K562 (cell line): ENCODE measurements at regions not wholly inside any gene's neighbourhood (a gene's known extent, or its start where the extent isn't known, plus 50 kb on each side); places are given as distances from the start of the nearest gene placed in this dataset.

Experiments
- ATAC-seq: fragments of 200-7000 bp; cut with Tn5 transposase; 3 replicates; pipeline ENCODE4 v1.9.1; 2020; ENCODE audit warnings: moderate library complexity
- BruUV-seq: library from RNA; stranded (reverse); fragments of 400-500 nt; replicated peaks from 2 replicates; lab custom pipeline; 2021; lab: Mats Ljungman, UMichigan
- CTCF ChIA-PET: fragments of 300-600 bp; formaldehyde crosslinking; extraction: SDS; loops from one replicate; lab custom pipeline; 2021; ENCODE audit warnings: low intra/inter-chr PET ratio; lab: Yijun Ruan, JAX
- POLR2A ChIA-PET: fragments of 300-600, 350-650 bp; sonication (Branson Sonifier 250); formaldehyde crosslinking; extraction: SDS; loops from one replicate; lab custom pipeline; 2021; ENCODE audit warnings: antibody characterized with exemption, inconsistent platforms; lab: Yijun Ruan, JAX
- DNase-seq, 4 experiments: peaks; one replicate each; pipeline versions ENCODE4 v3.0.0 to v3.0.0-alpha.2; 2011 to 2018; ENCODE audit warnings: low spot score in 3 of 4, mixed read lengths in 3 of 4; ENCODE audit errors: extremely low read depth in 1 of 4
- FAIRE-seq: peaks from 2 replicates; lab custom pipeline; 2011; peaks lifted over from hg19 to GRCh38; lab: Jason Lieb, UNC
- H2AFZ ChIP-seq: 2 replicates; pipeline ENCODE4 v1.6.0; 2011; ENCODE audit warnings: low read depth, low read length, control low read depth, inconsistent platforms
- H3K27ac ChIP-seq: fragments of 200-600 bp; 3 replicates; pipeline ENCODE4 v1.8.0; 2011; ENCODE audit warnings: low read depth, mild to moderate bottlenecking, control low read depth, inconsistent platforms, low read length, moderate library complexity, mixed read lengths; ENCODE audit errors: extremely low read depth
- H3K27me3 ChIP-seq, 2 experiments: fragments of 300-600 bp in 1 of 2; 2 replicates in 1 of 2; 3 replicates in 1 of 2; pipeline versions ENCODE4 v1.6.0 to v1.8.0; 2011; ENCODE audit warnings: inconsistent platforms in 2 of 2, low read length in 2 of 2, mild to moderate bottlenecking in 1 of 2, mixed read lengths in 1 of 2, moderate library complexity in 1 of 2; ENCODE audit not compliant: control insufficient read depth in 2 of 2, insufficient read depth in 2 of 2
- H3K36me3 ChIP-seq: fragments of 300-600 bp; 3 replicates; pipeline ENCODE4 v1.8.0; 2011; ENCODE audit warnings: mild to moderate bottlenecking, low read length, inconsistent platforms; ENCODE audit not compliant: control insufficient read depth, insufficient read depth
- H3K4me1 ChIP-seq, 2 experiments: fragments of 200-600 bp in 1 of 2; replicated peaks in 1 of 2; 2 replicates in 1 of 2; 3 replicates in 1 of 2; pipeline versions ENCODE4 v1.5.1 to v1.8.0; 2011; ENCODE audit warnings: inconsistent platforms in 2 of 2, low read length in 2 of 2, mild to moderate bottlenecking in 1 of 2, mixed read lengths in 1 of 2, moderate library complexity in 1 of 2; ENCODE audit not compliant: control insufficient read depth in 2 of 2, insufficient read depth in 2 of 2
- H3K4me2 ChIP-seq: 2 replicates; pipeline ENCODE4 v1.6.1; 2011; ENCODE audit warnings: low read length, control low read depth, inconsistent platforms, mixed read lengths; ENCODE audit not compliant: insufficient read depth
- H3K4me3 ChIP-seq: fragments of 200-600 bp; sonication (generic), shearing (Covaris generic); 2 replicates; pipeline ENCODE4 v1.5.1; 2016; ENCODE audit warnings: control low read depth, inconsistent platforms
- H3K79me2 ChIP-seq: fragments of 200-600 bp; 3 replicates; pipeline ENCODE4 v1.8.0; 2011; ENCODE audit warnings: low read length, inconsistent platforms; ENCODE audit not compliant: control insufficient read depth, insufficient read depth
- H3K9ac ChIP-seq, 2 experiments: 2 replicates each; pipeline versions ENCODE4 v1.6.0 to v1.6.1; 2011; ENCODE audit warnings: low read depth in 2 of 2, low read length in 2 of 2, control low read depth in 1 of 2, inconsistent platforms in 1 of 2, mild to moderate bottlenecking in 1 of 2, mixed read lengths in 1 of 2; ENCODE audit not compliant: insufficient read depth in 1 of 2
- H3K9me1 ChIP-seq: one replicate; pipeline ENCODE4 v1.6.0; 2011; ENCODE audit warnings: inconsistent platforms, mild to moderate bottlenecking, low read length, moderate library complexity; ENCODE audit not compliant: control insufficient read depth, insufficient read depth
- H3K9me3 ChIP-seq: replicated peaks from 2 replicates; pipeline ENCODE4 v1.5.1; 2011; ENCODE audit warnings: low read depth, low read length, inconsistent platforms; ENCODE audit not compliant: control insufficient read depth, insufficient read depth
- H4K20me1 ChIP-seq: replicated peaks from 2 replicates; pipeline ENCODE4 v1.6.1; 2011; ENCODE audit warnings: low read length, inconsistent platforms, mixed read lengths; ENCODE audit not compliant: control insufficient read depth, insufficient read depth
- CBX1 ChIP-seq: sonication (generic); IDR thresholded peaks from 2 replicates; pipeline ENCODE4 v1.6.1; 2016; ENCODE audit warnings: antibody characterized with exemption, low read depth, mild to moderate bottlenecking
- E2F3 ChIP-seq: fragments of 250-450 bp; sonication (Bioruptor Pico); IDR thresholded peaks from 2 replicates; pipeline ENCODE4 v1.4.0; 2020; ENCODE audit warnings: mild to moderate bottlenecking
- RBBP5 ChIP-seq: fragments of 200-600 bp; sonication (generic); IDR thresholded peaks from 2 replicates; pipeline ENCODE4 v1.6.1; 2012; ENCODE audit warnings: borderline replicate concordance, mild to moderate bottlenecking, low read length, control low read depth, inconsistent platforms; ENCODE audit not compliant: insufficient read depth, poor library complexity, severe bottlenecking
- RNF2 ChIP-seq: sonication (generic); IDR thresholded peaks from 2 replicates; pipeline ENCODE4 v1.6.1; 2016
- SP2 ChIP-seq: IDR thresholded peaks from 2 replicates; pipeline ENCODE4 v1.6.1; 2011; ENCODE audit warnings: mild to moderate bottlenecking, low read depth, low read length, moderate library complexity; ENCODE audit not compliant: poor library complexity, severe bottlenecking; ENCODE audit errors: extremely low read depth
- SREBF2 ChIP-seq: sonication (generic); formaldehyde crosslinking; IDR thresholded peaks from 2 replicates; pipeline ENCODE4 v1.4.0; 2020; ENCODE audit warnings: mild to moderate bottlenecking, missing genetic modification reagents
- SRSF7 ChIP-seq: fragments of 200-400 bp; formaldehyde crosslinking; optimal IDR thresholded peaks from 2 replicates; pipeline ENCODE3; 2017; ENCODE audit warnings: mild to moderate bottlenecking, low read depth, low read length
- SUPT5H ChIP-seq: fragments of 450-650 bp; IDR thresholded peaks from 2 replicates; pipeline ENCODE4 v1.6.1; 2016
- WGBS: fragments of 100-300 bp; shearing (Covaris generic); methylation state at CpG from one replicate; pipeline ENCODE4 v1.1.6; 2016; ENCODE audit warnings: low coverage, mixed read lengths; ENCODE audit not compliant: insufficient coverage; ENCODE audit errors: missing lambda C conversion rate; 5-methylcytosine and 5-hydroxymethylcytosine counted together
- in situ Hi-C: fragments of 300-500 bp; cut with MboI; formaldehyde crosslinking; loops from 4 replicates; pipeline ENCODE4 v1.15.0; 2018; ENCODE audit warnings: inconsistent platforms, mixed read lengths
- intact Hi-C: fragments of 100-400 bp; cut with micrococcal nuclease; formaldehyde crosslinking; loops from 2 replicates; pipeline ENCODE4 v1.14.2; 2022
- TF ChIP-seq, protein P1 (sequence below): sonication (generic); formaldehyde crosslinking; IDR thresholded peaks from 2 replicates; pipeline ENCODE4 v1.8.0; 2022; ENCODE audit warnings: missing genetic modification reagents, mild to moderate bottlenecking, moderate library complexity, borderline replicate concordance
- TF ChIP-seq, protein P2 (sequence below): fragments of 250-450 bp; sonication (Bioruptor Pico); IDR thresholded peaks from 2 replicates; pipeline ENCODE4 v1.9.0; 2021; ENCODE audit warnings: mild to moderate bottlenecking, inconsistent platforms

DNA sequence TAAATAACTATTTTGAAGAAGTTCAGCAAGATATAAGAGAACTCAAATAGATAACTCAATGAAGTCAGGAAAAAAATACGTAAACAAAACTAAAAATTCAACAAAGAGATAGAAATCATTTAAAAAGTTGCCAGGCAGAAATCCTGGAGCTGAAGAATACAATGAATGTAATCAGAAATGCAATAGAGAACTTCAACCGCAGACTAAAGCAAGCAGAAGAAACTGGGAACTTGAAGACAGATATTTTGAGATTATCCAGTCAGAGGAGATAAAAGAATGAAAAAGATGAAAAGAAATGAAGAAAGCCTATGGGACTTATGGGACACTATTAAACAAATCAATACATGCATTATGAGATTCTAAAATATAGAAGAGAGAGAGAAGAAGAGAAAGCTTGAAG is 129.1 kb upstream of the LPAR1 start (continued):
- TF ChIP-seq RBBP5 = no peak
- no peak for TF ChIP-seq SUPT5H
- TF ChIP-seq, protein P1, sequence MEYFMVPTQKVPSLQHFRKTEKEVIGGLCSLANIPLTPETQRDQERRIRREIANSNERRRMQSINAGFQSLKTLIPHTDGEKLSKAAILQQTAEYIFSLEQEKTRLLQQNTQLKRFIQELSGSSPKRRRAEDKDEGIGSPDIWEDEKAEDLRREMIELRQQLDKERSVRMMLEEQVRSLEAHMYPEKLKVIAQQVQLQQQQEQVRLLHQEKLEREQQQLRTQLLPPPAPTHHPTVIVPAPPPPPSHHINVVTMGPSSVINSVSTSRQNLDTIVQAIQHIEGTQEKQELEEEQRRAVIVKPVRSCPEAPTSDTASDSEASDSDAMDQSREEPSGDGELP (CRISPR knock-in tag) = no peak
- TF ChIP-seq RNF2 = no peak
- TF ChIP-seq SP2 = no peak
- TF ChIP-seq E2F3 = no peak

- no peak overlapping the region for H3K4me2 ChIP-seq
- H3K36me3 ChIP-seq = no peaks in the 10 kb centered on the region
- no peak overlapping the region for H2AFZ ChIP-seq
- WGBS = 2% methylated on average over 5 of the region's 5 CpGs
- BruUV-seq = no TSS peak
- H3K4me3 ChIP-seq = no peak overlapping the region
- H3K4me1 ChIP-seq = no peaks in the 10 kb centered on the region
- H3K9ac ChIP-seq = no peak overlapping the region
- FAIRE-seq (no peak), DNase-seq (no peak), ATAC-seq (no peak)
- H3K9me3 ChIP-seq = no peaks in the 10 kb centered on the region
- no peaks in the 10 kb centered on the region for H3K9me1 ChIP-seq
- CTCF ChIA-PET = no interaction called here
- no peaks in the 10 kb centered on the region for H3K79me2 ChIP-seq
- TF ChIP-seq, protein P2, sequence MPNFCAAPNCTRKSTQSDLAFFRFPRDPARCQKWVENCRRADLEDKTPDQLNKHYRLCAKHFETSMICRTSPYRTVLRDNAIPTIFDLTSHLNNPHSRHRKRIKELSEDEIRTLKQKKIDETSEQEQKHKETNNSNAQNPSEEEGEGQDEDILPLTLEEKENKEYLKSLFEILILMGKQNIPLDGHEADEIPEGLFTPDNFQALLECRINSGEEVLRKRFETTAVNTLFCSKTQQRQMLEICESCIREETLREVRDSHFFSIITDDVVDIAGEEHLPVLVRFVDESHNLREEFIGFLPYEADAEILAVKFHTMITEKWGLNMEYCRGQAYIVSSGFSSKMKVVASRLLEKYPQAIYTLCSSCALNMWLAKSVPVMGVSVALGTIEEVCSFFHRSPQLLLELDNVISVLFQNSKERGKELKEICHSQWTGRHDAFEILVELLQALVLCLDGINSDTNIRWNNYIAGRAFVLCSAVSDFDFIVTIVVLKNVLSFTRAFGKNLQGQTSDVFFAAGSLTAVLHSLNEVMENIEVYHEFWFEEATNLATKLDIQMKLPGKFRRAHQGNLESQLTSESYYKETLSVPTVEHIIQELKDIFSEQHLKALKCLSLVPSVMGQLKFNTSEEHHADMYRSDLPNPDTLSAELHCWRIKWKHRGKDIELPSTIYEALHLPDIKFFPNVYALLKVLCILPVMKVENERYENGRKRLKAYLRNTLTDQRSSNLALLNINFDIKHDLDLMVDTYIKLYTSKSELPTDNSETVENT (CRISPR knock-in tag) = no peak
- TF ChIP-seq SREBF2 (CRISPR knock-in tag) = no peak
- TF ChIP-seq CBX1 = no peak
- TF ChIP-seq SRSF7 = no peak
- POLR2A ChIA-PET = no interaction called here
- no peaks in the 10 kb centered on the region for H4K20me1 ChIP-seq
- no peaks in the 10 kb centered on the region for H3K27me3 ChIP-seq
- no peak overlapping the region for H3K27ac ChIP-seq
- intact Hi-C loops (no loop called here), in situ Hi-C loops (no loop called here)
Measured at GRCh38 chr9:111163716-111164389, 125.6 kb upstream of the LPAR1 start.
